CD4-positive, alpha-beta T cell treated with Interleukin-10 for 1 hour (primary cell): ENCODE measurements at regions not wholly inside any gene's neighbourhood (a gene's known extent, or its start where the extent isn't known, plus 50 kb on each side); places are given as distances from the start of the nearest gene placed in this dataset.
A peak's percentile ranks its signal among the peaks of the same experiment; 100 is the strongest.

Experiments
- DNase-seq: peaks from one replicate; pipeline ENCODE4 v3.0.0-alpha.2; 2020

GRCh38 chr2:56102866-56103265 lies 80.9 kb upstream of the CCDC85A start:
- DNase-seq, result no peak

GRCh38 chr2:56104962-56105361 lies 78.8 kb upstream of the CCDC85A start:
- no peak for DNase-seq

GRCh38 chr2:56107502-56108220 lies 76.1 kb upstream of the CCDC85A start:
- no peak for DNase-seq

- DNase-seq, result no peak
These were observed 75.0 kb upstream of the CCDC85A start for GRCh38 chr2:56108806-56109205.

GRCh38 chr2:56109994-56110393 lies 73.8 kb upstream of the CCDC85A start:
- no peak for DNase-seq

GRCh38 chr2:56113382-56113975 lies 70.3 kb upstream of the CCDC85A start:
- DNase-seq, result no peak

GRCh38 chr2:56117764-56118163 lies 66.0 kb upstream of the CCDC85A start:
- DNase-seq, result no peak

- DNase-seq, result no peak
These were observed 65.3 kb upstream of the CCDC85A start for GRCh38 chr2:56118474-56118873.

GRCh38 chr2:56121995-56122394 lies 61.8 kb upstream of the CCDC85A start:
- DNase-seq, result no peak

- DNase-seq, result no peak
These were observed 60.3 kb upstream of the CCDC85A start for GRCh38 chr2:56123538-56123937.

GRCh38 chr2:56127010-56127409 lies 56.8 kb upstream of the CCDC85A start:
- DNase-seq, result no peak

GRCh38 chr2:56127463-56128152 lies 56.2 kb upstream of the CCDC85A start:
- DNase-seq, result no peak

GRCh38 chr2:56128235-56128634 lies 55.6 kb upstream of the CCDC85A start:
- DNase-seq, result no peak

GRCh38 chr2:56130463-56131070 lies 53.2 kb upstream of the CCDC85A start:
- no peak for DNase-seq

- DNase-seq, result peak; percentile 1
These were observed 51.7 kb upstream of the CCDC85A start for GRCh38 chr2:56132138-56132537.

GRCh38 chr2:56133441-56133840 lies 50.3 kb upstream of the CCDC85A start:
- no peak for DNase-seq

- no peak for DNase-seq
These were observed 49.7 kb upstream of the CCDC85A start for GRCh38 chr2:56133931-56134629.
